HG03280 (cell line): ENCODE measurements at regions not wholly inside any gene's neighbourhood (a gene's known extent, or its start where the extent isn't known, plus 50 kb on each side); places are given as distances from the start of the nearest gene placed in this dataset.
"Not testable (repeated sequence)": the region's sequence is repeated elsewhere in the genome, so short reads cannot be mapped to it uniquely, and the experiment has no call there.

Experiments used
- ATAC-seq: cut with Tn5 transposase; IDR thresholded peaks from one replicate; pipeline ENCODE4 v1.9.1; 2021; ENCODE audit warnings: mild to moderate bottlenecking, moderate library complexity; ENCODE audit not compliant: unreplicated experiment

- ATAC-seq, result not testable (repeated sequence)
Observed at GRCh38 chr12:46474385-46474784, 101.8 kb upstream of the SLC38A2 start.

- ATAC-seq, result no peak
Observed at GRCh38 chr12:46473634-46474329, 101.2 kb upstream of the SLC38A2 start.

- ATAC-seq, result no peak
Observed at GRCh38 chr12:46472893-46473633, 100.5 kb upstream of the SLC38A2 start.

GRCh38 chr12:46472144-46472705 is 99.7 kb upstream of the SLC38A2 start:
- ATAC-seq, result no peak

DNA sequence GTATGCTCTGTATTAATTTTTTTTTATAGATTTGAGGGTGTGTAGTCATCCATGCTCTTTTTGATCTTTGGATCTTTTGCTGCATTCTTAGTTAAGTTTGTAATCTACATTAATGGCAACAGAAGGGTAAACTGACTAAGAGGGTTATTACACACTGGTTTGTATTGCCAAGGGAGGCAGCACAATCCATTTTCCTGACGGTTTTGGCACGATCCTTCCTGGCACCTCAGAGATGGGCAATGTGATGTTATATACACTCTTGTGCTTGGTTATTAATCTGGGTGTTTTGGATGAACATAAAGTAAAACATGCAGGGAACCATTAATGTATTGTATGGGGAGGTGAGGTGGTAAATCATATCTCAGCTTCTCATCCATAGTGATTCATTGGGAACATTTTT is 98.8 kb upstream of the SLC38A2 start:
- no peak for ATAC-seq

DNA sequence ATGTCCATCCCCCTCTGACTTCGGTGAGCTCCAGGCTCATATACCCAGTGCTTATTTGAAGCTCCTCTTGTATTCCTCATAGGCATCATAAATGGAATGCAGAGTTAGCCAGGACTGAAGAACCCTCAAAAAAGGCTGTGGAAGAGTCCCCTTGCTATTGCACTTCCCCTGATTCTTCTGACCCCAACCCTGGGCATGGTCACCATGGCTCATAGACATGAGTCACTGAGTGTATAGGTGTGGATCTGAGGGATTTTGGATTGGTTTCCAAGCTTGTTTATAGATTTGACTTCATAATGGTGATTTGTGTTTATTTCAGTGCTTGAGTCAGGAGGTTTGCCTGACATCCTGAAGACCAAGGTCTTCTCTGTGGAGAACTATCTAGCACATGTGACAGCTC is 98.4 kb upstream of the SLC38A2 start:
- ATAC-seq, result no peak

- ATAC-seq, result no peak
Observed at GRCh38 chr12:46470036-46470627, 97.6 kb upstream of the SLC38A2 start.

- ATAC-seq, result no peak
Observed at GRCh38 chr12:46468813-46469212, 96.2 kb upstream of the SLC38A2 start.

- no peak for ATAC-seq
Observed at GRCh38 chr12:46468160-46468559, 95.6 kb upstream of the SLC38A2 start.

- ATAC-seq, result no peak
Observed at GRCh38 chr12:46465307-46465706, 92.7 kb upstream of the SLC38A2 start.

GRCh38 chr12:46464863-46465262 is 92.3 kb upstream of the SLC38A2 start:
- ATAC-seq, result no peak

GRCh38 chr12:46462641-46463355 is 90.2 kb upstream of the SLC38A2 start:
- no peak for ATAC-seq

DNA sequence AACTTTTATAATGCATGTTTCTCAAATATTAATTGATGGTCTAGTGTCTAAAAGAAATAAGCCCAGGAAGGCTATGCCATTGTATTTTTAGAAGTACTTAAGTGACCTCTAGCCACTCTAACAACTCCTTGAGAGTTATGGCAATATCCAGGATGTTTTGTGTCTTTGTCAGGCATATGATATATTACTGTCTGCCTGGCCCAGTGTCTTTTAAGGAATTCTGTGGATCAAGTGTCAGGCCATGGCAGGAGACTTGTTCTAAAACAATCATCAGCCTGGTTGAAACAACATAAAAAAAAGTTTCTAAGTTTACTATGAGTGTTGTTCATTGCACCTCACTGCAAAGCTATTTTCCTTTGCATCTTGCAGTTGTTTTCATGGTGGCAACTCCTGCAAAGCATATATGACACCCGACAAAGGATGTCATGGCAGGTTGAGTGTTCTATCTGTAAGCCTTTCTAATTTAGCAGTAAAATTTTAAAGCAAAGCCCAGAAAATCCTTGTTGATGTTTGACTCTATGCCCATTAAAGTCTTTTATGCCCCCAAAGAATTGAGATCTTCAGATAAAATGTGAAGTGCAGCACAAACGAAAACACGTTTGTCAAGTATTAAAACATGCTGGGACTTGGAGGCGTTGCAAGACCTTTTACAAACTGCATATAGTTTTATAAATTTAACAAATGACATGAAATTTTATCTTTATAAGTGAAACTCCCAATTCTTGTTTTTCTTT is 89.5 kb upstream of the SLC38A2 start:
- no peak for ATAC-seq

DNA sequence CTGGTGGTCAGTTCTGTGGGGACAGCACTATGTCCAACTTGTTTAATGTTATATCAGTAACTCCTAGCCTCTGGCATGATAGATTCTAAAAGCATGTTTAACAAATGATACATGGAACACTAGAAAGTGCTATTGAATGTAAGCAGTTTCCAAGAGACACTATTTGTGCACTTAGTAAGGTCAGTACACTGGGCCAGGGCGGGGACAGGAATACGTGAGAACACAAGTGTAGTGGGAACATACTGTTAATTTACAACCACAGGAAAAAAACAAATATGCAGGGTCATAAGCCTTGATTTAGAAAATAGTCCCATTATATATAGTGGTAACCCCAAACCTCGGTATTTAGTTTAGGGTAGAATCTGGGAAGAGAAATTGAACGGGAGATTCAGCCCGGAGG is 88.9 kb upstream of the SLC38A2 start:
- ATAC-seq, result no peak

GRCh38 chr12:46460682-46461210 is 88.2 kb upstream of the SLC38A2 start:
- no peak for ATAC-seq

DNA sequence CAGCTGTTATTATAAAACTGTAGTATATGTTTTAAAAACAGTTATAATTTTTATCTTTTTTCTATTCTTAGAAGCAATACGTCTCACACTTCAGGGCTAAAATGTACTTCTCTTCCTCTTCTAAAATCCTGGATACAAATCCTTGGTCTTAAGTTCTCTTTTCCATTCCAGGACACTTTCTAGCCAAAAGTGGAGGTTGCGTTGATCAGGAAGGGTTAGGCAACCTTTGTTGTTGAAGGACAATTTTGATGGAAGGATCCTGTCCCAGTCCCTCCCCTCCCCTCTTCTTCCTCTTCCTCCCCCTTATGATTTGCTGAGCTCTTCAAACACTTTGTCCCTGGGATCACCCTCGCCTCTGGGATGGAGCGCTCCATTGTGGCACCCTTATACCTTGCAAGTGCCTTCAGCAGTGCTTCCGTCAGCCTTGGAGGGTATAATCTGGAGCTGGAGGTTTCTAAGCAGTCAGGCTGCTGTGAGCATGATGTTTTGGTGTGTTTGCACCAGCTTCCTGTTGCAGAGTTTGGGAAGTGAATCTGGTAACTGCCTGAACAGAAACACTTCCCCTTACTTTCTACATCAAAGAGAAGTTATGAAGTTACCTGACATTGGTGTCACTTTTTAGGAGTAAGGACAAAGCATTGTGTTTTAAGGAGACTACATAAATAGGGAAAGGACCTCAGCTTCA is 87.4 kb upstream of the SLC38A2 start:
- ATAC-seq, result no peak

- ATAC-seq, result no peak
Observed at GRCh38 chr12:46459111-46459510, 86.5 kb upstream of the SLC38A2 start.

DNA sequence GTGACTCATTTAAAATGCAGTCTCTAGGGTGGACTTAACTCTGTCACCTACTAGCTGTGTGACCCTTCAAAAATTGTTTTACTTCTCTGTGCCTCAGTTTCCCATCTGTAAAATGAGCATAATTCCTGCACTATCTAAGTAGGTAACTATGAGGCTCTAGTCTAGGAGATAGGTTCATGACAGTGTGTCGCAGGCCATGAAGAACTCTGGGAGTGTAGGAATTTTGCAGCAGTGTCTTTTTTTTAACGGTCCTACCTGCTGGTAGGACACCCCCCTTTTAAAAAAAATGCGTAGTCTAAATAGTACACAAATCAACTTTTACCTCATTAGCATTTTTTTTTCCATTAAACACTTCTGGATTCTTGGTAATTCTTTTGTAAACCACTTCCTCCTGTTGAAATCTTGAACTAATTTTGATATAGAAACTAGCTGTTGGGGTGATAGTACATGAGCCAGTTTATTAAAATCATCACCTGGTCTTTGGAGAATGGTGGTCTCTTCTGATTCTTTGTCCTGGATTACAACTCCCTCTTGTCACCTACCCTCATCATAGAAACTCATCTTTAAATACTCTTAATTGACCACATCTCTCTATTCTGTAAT is 86.0 kb upstream of the SLC38A2 start:
- no peak for ATAC-seq

GRCh38 chr12:46457958-46458357 is 85.4 kb upstream of the SLC38A2 start:
- no peak for ATAC-seq
